NCI-H82 treated with DMSO at 0.1 percent for 48 hours (cell line): ENCODE measurements at regions not wholly inside any gene's neighbourhood (a gene's known extent, or its start where the extent isn't known, plus 50 kb on each side); places are given as distances from the start of the nearest gene placed in this dataset.
"Not testable (repeated sequence)": the region's sequence is repeated elsewhere in the genome, so short reads cannot be mapped to it uniquely, and the experiment has no call there.

ENCODE experiments used
- DNase-seq: peaks from one replicate; lab custom pipeline; 2025; ENCODE audit not compliant: unreplicated experiment; lab: John Stamatoyannopoulos, UW

DNA sequence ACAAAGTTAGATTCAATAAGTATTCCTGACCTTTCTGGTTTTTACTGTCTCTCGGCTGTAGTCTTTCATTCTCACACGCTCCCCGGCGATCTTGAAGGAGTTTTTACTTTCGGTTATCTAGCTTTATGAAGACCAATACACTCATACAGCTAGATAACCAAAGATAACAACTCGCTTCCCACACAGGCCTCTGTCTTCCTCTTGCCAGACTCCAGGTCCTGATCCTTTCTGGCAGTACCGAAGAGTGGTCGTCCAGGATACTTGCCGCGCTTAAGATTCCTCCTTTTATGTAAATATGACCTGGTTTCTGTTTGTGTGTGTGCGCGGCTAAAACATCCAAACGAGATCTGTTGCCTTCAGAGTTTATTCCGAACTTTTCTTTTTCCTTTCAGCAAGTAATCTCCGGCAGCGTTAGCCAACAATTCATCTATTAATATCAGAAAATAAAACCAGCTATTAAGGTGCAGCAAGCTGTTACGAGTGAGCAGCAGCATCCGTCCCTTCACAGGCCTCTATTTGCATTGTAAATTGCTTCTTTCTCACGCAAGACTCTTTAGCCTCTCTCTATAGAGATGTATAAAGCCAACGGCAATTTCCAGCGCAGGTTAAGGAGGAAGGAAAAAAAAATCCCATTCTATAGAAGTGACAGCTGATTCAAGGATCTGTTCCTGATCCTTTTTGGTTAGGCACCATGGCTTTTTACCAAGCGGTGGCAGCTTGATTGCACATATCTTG, 216.1 kb downstream of the MEF2C start:
- no peak for DNase-seq

DNA sequence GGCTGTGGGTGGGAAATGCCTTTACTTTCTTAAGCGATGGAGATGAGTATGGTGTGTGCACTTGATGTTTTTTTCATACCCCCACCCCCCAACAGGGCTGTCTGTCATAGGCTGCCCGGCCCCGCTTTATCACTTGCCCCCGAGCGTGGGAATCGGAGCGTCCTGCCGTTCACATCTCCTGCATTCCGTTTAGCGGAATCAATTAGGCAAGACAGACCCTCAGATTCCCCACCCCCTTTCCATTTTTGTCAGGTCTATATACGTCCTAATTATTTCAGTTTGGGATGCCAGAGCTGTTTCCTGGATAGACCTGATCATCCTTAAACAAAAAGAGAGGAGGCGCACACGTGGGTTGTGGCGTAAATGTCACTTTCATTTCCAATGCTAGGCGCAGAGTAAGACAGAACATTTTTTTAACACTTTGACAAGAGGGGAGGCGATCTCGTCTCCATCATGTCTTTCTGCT, 217.2 kb downstream of the MEF2C start:
- no peak for DNase-seq

DNA sequence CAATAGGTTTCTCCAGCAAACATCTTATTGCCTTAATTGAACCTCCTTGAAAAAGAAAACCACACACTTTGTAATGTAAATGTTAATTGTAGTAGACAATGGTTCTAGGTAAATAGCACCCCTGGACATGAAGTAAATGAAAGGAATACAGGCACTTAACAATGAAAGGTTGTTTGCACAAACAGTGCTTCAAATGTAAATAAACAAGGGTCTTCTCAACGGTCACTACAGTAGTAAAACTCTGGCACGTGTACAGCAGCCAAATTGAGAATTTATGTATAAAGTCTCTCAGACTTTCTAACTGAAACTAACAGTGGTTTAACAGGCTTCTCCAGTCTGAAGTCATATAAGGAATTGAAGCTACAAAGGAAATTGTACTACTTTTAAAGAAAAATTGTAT, 218.3 kb downstream of the MEF2C start:
- DNase-seq, result no peak

DNA sequence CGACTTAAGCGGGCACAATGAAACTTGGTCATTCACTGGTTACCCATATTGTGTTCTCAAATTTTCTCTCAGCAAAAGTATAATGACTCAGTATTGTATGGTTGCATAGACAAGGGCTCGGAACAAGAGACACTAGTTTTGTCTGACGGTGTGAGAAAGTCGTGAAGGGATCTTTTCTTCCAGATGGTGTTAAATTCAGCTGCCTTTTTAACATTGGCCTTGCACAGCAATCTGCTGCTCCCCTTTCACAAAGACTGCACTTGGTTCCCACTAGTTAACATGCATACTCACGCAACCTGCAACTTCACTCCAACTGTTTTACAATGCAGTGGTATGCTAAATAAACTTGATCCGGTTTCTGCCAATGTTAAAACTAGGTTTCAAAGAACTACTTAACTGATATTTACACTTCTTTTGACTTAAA, 219.2 kb downstream of the MEF2C start:
- DNase-seq, result no peak

DNA sequence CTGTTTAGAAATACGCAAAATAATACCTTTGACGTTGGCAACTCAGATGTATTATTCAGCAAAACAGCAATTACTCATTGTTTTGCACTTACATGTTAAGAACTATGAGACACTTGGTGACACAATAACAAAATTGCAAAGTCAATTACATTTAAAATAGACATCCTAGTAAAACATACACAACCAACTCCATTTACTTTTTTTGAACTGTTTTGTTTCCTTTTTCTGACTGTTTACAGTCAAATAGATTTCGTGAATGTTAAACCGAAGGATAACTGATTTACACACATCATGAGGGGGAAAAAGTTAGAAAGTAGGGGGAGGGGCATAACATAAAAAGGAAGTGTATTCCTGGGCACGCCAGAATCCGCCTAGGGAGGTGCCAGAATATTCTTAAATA, 220.1 kb downstream of the MEF2C start:
- DNase-seq, result no peak

DNA sequence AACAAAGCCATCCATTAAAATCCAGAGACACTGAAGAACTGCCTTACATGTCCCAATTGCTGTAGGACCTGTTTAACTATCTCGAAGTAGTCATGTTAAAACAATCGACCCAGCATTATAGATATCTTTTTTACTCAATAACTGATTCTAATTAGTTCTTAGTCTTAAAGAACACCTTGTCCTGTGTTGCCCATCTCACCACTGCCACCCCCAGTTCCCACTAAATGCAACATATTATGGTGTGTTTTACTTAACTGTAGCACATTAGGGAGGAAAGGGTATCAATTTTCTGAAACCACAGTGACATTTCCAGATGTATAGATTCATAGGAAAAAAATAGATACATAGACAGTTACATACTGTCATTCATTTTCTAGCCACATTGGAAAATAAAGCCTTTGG, 221.2 kb downstream of the MEF2C start:
- no peak for DNase-seq

DNA sequence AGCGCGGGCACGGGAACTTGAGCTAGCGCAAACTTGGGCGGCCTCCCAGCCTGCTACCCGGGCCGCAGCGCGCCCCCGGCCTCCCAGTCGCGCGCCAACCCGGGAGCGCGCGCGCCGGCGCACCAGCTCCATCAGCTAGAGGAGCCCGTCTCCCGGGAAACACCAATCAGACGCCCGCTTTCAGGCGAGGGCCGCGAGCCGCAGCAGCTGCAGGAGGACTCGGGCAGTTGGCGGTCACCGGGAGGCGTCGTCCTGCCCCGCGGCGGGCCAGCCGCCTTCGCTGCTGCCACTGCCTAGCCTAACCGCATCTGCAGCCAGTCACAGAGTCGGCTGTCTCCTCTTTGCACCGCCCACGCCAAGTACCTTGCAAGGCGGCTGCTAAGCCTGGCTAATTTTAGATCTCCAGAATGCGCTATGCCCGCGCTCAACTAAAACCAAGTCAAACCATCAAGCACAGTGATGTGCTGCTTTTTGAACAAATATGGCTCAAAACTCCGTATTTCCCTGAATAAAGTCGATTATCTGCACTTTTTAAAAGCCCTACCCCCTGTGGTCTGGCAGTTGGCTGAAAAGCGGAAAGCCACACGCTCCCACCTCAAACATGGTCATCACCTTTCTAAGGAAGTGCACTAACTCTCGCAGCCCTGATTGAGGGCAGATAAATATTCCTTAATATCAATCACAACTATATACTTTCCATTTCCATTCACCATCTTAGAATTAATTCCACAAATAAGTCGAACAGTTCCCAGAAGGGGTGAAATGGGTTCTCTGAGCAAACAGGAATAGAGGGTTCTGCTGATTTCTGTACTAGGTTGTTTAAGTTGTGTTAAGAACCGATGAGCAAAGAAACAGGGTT, 221.8 kb downstream of the MEF2C start:
- peak; percentile 81 for DNase-seq

DNA sequence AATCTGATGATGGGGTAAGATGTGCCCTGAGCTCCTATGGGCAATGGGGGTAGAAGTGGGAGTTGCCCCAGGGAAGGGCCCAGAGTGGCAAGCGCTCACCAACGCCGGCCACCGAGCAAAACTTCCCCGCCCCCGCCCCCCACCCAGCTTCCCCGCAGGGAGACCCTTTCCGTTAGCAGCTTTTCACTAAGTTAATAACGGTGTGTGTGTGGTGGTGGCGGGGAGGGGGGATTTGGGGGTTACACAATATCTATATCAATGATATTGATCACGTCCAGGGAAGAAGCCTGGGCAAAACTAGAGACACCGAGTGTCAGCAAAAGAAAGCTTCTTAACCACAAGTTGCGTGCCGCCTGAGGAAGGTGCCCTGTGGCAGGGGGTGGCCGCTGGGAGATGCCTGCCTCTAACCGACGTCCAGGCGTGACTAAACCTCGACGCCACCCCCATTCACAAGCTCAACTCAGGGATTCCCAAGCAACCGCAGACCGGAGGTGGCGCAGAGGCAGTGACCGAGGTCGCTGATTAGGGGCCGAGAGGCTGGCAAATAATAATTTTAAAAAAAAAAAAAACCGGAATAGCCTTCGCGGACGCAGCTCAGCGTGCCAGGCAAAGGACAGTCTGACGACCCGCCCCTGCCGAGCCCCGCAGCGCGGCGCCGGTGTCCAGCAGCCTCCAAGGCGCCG, 222.6 kb downstream of the MEF2C start:
- no peak for DNase-seq

DNA sequence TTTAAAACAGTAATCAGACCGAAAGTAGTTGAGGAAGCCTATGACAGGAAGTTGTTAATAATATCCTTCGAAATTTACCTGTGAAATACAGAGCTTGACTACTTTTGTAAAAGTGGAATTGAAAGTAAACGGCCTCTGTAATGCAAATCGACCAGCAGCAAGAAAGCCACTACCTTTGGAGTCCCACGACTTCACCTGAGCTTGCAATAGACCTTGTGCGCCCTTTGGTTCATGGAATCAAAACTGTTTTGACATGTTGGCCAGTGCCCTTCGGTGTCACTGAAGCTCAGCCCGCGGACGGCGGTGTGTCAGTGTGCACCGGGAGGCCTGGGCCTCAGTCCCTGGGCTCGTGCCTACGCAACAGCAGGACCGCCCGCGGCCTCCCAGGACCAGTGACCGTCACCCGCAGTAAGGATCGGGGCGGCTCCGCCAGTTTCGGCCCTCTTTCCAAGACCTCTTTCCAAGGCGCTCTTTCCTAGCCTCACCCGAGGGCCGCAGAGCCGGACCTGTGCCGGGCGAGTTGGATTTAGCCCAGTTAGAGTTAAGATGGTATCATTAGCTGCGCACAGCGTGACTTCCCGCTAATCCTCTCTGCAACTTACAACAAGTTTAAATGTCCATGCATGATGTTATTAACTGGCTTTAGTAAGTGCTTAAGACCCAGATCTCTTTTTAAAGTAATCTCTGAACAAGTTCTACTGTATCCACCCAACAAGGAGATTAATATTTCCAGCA, 223.3 kb downstream of the MEF2C start:
- DNase-seq, result peak; percentile 31

DNA sequence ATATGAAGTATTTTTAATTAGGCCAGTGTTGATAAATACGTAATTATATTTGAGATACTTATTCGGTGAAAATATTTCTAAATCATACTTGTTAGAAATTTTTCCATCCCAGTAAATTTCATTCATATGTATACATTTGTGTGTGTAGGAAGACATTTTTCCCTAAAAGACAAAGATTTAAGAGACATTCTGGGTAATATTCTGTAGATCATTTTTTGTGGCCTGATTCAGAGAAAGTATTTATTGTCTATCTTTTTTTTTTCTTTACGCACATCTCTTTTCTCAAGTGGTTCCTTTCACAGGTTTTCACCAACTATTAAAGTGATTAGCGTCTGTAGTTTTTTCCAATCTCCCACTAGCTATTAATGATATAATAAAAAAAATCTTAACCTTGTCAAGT, 224.1 kb downstream of the MEF2C start:
- no peak for DNase-seq

DNA sequence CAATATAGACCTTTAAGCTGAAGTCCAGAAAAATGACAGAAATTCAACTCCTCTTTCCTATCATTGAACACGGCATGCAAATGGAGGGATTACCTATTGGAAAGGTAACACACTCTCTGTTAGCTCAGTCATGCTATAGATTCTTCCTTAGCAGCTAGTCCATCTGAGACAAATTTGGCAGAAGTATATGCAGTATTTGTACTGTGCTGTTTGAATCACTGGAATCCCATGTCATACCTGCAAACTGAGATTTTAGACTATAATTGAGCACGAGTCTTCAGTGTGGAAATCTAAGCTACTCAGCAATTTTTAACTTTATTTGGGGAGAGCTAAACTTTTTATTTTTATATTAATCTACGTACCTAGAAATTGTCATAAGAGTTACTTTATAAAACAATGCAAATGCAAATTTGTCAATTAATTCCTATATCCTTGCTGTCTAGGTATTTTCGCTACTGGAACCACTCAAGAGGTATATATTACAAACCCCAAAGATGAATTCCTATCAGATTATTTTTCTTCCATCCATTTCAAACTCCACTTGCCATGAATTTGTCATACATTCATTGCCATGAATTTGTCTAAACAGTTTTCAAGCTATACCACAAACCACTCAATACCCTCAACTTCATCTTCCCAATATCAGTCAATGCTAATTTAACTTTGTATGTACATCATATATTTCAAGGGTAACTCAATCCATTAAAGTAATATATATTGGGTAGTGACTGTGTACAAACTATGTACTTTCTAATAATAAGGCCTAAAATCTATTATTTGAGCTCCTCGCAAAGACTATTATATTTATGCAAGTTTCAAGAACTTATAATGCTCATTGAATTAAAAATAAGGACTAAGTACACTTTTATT, 224.8 kb downstream of the MEF2C start:
- DNase-seq, result no peak

DNA sequence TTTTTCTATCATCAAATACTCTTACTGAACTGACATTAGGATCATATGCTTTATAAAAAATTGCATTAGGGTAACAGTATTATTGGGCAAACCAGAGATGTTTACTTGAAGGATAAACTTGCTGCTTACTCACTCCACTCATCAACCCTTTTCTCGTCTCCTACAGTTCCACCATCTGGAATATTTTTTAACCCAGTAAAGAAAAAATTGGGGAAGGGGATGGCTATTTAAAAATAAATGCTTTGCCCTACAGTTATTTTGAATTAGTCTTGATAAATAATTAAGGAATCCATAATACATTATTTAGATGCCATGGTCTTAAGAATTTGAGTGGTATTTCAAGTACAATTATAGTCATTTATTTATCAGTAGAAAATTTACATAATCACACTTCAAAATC, 225.8 kb downstream of the MEF2C start:
- no peak for DNase-seq

DNA sequence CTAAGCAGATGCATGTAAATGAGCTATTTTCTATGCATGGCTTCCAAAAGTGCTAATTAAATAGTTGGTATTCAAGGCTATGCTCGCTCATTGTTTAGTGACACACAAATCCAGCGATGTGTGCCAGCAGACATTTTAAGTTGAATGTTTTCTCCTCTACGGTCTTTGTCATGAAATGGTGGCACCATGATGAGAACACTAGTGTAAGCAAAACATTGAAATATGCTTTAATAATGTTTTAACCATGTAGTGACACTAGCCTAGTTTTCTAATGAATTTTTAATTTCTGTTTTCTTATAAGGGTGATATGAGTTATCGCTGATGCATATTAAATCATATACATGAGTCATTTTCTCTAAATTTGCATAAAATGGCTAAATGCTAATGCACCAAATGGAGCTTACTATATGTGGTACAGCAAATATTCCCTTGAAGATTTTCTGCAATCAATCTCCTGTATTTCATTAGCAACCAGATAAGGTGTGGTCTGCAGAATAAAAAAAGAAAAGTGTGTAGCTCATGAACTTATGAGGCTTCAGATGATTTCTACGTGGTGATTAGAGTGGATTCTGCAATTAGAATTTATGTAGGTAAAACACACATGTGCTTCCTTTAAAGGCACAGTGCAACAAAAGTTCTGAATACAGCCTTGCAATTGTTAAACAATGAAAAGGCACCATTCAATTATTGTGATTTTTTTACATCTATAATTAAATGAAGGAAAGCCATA, 226.6 kb downstream of the MEF2C start:
- no peak for DNase-seq

DNA sequence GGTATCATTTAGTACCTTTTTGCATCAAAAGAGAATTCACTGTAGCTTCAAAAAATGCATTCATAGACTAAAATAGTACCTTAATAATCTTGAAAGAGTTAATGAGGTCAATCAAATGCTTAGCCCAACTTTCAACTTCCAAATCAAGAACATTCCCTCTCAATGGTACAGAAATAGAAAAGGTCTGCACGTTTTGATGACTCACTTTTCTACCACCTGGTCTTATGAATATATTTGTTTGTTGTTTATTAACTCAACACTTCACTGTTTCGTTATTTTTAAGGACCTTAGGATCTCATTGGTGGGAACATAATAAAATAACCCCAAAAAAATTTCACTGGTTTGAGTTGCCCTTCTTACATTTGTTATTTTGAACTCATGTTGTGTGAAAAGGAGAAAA, 229.5 kb downstream of the MEF2C start:
- no peak for DNase-seq

DNA sequence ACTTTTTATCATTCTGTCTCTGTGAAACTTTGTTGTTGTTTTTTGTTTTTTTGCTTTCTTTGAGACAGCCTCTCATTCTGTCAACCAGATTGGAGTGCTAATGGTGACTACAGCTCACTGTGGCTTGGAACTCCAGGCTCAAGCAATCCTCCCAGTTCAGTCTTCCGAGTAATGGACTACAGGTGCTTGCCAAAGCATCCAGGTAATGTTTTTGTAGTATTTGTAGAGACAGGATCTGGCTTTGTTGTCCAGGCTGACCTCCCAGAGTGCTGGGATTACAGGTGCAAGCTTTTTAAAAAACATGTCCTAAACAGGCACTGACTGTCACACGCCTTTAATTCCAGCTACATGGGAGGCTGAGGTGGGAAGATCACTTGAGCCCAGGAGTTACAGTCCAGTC, 235.1 kb downstream of the MEF2C start:
- no peak for DNase-seq

DNA sequence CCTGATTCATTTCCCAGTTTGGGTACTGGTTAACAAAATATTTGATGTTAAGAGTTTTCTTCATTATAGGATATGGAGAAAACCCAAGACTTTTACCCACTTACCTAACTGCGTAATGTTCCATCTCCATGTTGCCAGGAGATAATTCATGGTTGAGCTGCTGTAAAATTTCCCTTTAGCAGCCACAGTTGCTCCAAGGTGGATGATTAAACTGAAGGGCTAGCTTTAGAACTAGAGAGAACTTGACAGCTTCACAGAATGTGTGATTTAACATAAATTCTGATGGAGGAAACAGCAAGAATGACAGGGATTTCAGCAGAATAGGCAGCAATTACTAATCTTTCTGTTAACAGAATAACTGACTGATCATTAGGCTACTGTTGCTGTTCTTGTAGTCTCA, 236.1 kb downstream of the MEF2C start:
- no peak for DNase-seq

DNA sequence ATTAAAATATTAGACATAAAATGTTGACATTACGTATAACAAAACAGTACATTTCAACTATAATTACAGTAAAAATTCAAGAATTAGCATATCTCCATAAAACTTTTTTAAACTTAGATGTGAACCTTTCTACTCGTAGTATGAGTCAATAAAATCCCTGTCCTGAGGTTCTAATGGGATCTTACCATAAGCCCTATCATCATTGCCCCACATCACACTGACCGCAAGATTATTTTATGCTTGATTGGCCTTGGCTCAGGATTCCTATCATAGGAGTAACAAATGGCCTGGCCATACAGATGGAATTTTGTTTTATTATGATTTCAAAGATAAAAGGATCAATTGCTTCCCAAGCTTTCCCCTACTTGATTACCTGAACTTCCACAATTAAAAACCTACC, 238.3 kb downstream of the MEF2C start:
- DNase-seq, result no peak

DNA sequence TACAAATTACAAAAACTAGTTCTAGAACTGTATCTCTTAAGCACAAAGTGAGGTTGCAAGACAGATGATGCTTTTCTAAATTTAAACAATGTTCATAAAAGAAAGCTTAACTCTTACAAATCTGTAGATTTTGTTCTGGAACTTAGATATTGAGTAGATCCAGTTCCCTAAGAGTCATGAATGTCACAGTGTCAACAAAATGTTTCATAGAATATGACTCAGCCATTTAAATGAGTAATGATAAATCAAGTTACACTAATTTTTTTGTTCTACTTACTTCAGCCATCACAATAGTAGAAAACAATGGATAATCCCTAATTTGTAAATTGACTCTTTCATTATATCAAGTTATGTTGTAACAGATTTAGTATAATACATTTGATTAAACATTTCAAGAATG, 239.7 kb downstream of the MEF2C start:
- no peak for DNase-seq

DNA sequence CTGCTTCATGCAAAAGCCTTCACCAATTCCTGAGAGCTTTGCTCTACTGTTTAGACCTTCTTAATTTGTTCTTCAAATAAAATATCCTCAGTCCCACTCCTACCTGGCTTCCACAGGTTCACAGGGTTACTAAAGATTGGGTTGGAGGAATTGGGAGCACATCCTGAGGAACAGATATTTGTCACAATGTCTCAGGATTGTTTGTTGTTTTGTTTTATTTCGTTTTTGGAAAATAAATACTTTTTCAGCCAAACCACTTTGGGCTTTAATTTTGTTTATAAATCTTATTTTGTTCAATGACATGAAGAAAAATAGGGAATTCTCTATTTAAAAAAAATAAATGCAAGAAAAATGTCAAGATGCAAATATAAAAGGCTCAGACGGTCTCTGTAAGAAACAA, 249.0 kb downstream of the MEF2C start:
- DNase-seq, result no peak

DNA sequence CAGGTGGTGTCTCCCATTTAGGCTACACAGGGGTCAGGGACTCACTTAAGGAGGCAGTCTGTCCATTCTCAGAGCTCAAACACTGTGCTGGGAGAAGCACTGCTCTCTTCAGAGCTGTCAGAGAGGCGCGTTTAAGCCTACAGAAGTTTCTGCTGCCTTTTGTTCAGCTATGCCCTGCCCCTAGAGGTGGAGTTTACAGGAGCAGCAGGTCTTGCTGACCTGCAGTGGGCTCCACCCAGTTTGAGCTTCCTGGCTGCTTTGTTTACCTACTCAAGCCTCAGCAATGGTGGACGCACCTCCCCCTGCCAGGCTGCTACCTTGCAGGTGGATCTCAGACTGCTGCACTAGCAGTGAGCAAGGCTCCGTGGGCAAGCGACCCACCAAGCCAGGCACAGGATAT, 260.1 kb downstream of the MEF2C start:
- DNase-seq, result not testable (repeated sequence)
